HCT116 (cell line): ENCODE measurements at regions not wholly inside any gene's neighbourhood (a gene's known extent, or its start where the extent isn't known, plus 50 kb on each side); places are given as distances from the start of the nearest gene placed in this dataset.

Experiments used
- ATAC-seq: fragments of 200-7000 bp; cut with Tn5 transposase; 2 replicates; pipeline ENCODE4 v1.9.1; 2020; ENCODE audit warnings: mild to moderate bottlenecking, moderate library complexity
- BruUV-seq: library from RNA; stranded (reverse); fragments of 400-500 nt; replicated peaks from 2 replicates; lab custom pipeline; 2021; lab: Mats Ljungman, UMichigan
- CTCF ChIA-PET: fragments of 300-600 bp; sonication (Branson Sonifier 250); formaldehyde crosslinking; loops from one replicate; lab custom pipeline; 2021; ENCODE audit warnings: antibody characterized with exemption; lab: Charles Lee
- POLR2A ChIA-PET: fragments of 300-600, 350-600 bp; sonication (Branson Sonifier 250); formaldehyde crosslinking; loops from one replicate; lab custom pipeline; 2021; ENCODE audit warnings: antibody characterized with exemption; lab: Charles Lee
- RAD21 ChIA-PET, 2 experiments: fragments of 300-600 bp; sonication (Branson Sonifier 250); formaldehyde crosslinking; loops; one replicate each; lab custom pipeline; 2023; ENCODE audit warnings: low total read pairs in 2 of 2; ENCODE audit not compliant: uncharacterized antibody in 2 of 2, unreplicated experiment in 2 of 2, low non-redundant PET in 1 of 2; lab: Charles Lee
- DNase-seq: peaks from one replicate; pipeline ENCODE4 v3.0.0-alpha.2; 2010; ENCODE audit warnings: low read depth, low spot score
- H2AFZ ChIP-seq: fragments of 200-600 bp; shearing (Covaris generic), sonication (generic); 2 replicates; pipeline ENCODE4 v1.6.1; 2017; ENCODE audit warnings: low read depth, mixed run types, mixed read lengths, antibody characterized with exemption, low read length; ENCODE audit not compliant: poor library complexity, severe bottlenecking
- H3K27ac ChIP-seq: 2 replicates; pipeline ENCODE4 v1.5.1; 2012; ENCODE audit warnings: low read depth, low read length
- H3K27me3 ChIP-seq: fragments of 200-600 bp; sonication (generic); 2 replicates; pipeline ENCODE4 v1.6.1; 2016; ENCODE audit warnings: mixed run types, low read length, mixed read lengths; ENCODE audit not compliant: insufficient read depth
- H3K36me3 ChIP-seq, 2 experiments: fragments of 200-500 bp in 1 of 2; fragments of 200-600 bp in 1 of 2; sonication (Bioruptor generic) in 1 of 2; sonication (generic) in 1 of 2; 2 replicates each; pipeline versions ENCODE4 v1.5.1 to v1.6.1; 2014 to 2016; ENCODE audit warnings: low read length in 2 of 2, inconsistent platforms in 1 of 2, mixed read lengths in 1 of 2, mixed run types in 1 of 2; ENCODE audit not compliant: insufficient read depth in 2 of 2, control insufficient read depth in 1 of 2
- H3K4me1 ChIP-seq, 2 experiments: fragments of 200-600 bp in 1 of 2; sonication (generic) in 1 of 2; 2 replicates each; pipeline versions ENCODE4 v1.5.1 to v1.6.1; 2012 to 2017; ENCODE audit warnings: low read length in 2 of 2, inconsistent platforms in 1 of 2, mild to moderate bottlenecking in 1 of 2, mixed read lengths in 1 of 2, mixed run types in 1 of 2, moderate library complexity in 1 of 2; ENCODE audit not compliant: insufficient read depth in 2 of 2, control insufficient read depth in 1 of 2
- H3K4me2 ChIP-seq: fragments of 200-600 bp; sonication (generic); 2 replicates; pipeline ENCODE4 v1.6.1; 2017; ENCODE audit warnings: mixed run types, low read length, mixed read lengths
- H3K4me3 ChIP-seq, 2 experiments: fragments of 200-600 bp in 1 of 2; sonication (generic) in 1 of 2; replicated peaks in 1 of 2; 2 replicates each; pipeline ENCODE4 v1.5.1; 2011 to 2016; ENCODE audit warnings: low read length in 2 of 2, control low read depth in 1 of 2, low read depth in 1 of 2, mild to moderate bottlenecking in 1 of 2, mixed read lengths in 1 of 2, mixed run types in 1 of 2
- H3K79me2 ChIP-seq: fragments of 200-600 bp; sonication (generic); 2 replicates; pipeline ENCODE4 v1.6.1; 2017; ENCODE audit warnings: mild to moderate bottlenecking, mixed run types, low read length, moderate library complexity, mixed read lengths; ENCODE audit not compliant: insufficient read depth
- H3K9ac ChIP-seq: fragments of 200-600 bp; sonication (generic); 2 replicates; pipeline ENCODE4 v1.6.1; 2016; ENCODE audit warnings: low read length, mixed read lengths
- H3K9me2 ChIP-seq: fragments of 200-600 bp; sonication (generic), shearing (Covaris generic); 2 replicates; pipeline ENCODE4 v1.6.1; 2017; ENCODE audit warnings: mixed run types, mild to moderate bottlenecking, moderate library complexity; ENCODE audit not compliant: insufficient read depth
- H3K9me3 ChIP-seq, 2 experiments: fragments of 200-500 bp in 1 of 2; fragments of 200-600 bp in 1 of 2; sonication (Bioruptor generic) in 1 of 2; sonication (generic) in 1 of 2; 2 replicates each; pipeline ENCODE4 v1.6.1; 2014 to 2017; ENCODE audit warnings: low read length in 2 of 2, mixed read lengths in 2 of 2, inconsistent platforms in 1 of 2, low read depth in 1 of 2, mild to moderate bottlenecking in 1 of 2, mixed run types in 1 of 2, moderate library complexity in 1 of 2; ENCODE audit not compliant: control insufficient read depth in 1 of 2, insufficient read depth in 1 of 2
- H4K20me1 ChIP-seq: fragments of 200-600 bp; sonication (generic), shearing (Covaris generic); 2 replicates; pipeline ENCODE4 v1.6.1; 2017; ENCODE audit warnings: mixed run types, mild to moderate bottlenecking, moderate library complexity; ENCODE audit not compliant: insufficient read depth
- EGR1 ChIP-seq: IDR thresholded peaks from 2 replicates; pipeline ENCODE4 v1.6.1; 2012; ENCODE audit warnings: low read depth
- FOSL1 ChIP-seq: IDR thresholded peaks from 2 replicates; pipeline ENCODE4 v1.6.1; 2012; ENCODE audit warnings: low read depth
- POLR2A ChIP-seq: IDR thresholded peaks from 2 replicates; pipeline ENCODE4 v1.7.0; 2011; ENCODE audit warnings: borderline replicate concordance; ENCODE audit not compliant: insufficient read depth, insufficient read length; ENCODE audit errors: extremely low read depth
- POLR2AphosphoS5 ChIP-seq: IDR thresholded peaks from 2 replicates; pipeline ENCODE4 v1.6.1; 2011; ENCODE audit warnings: mild to moderate bottlenecking, low read depth, low read length, moderate library complexity
- SIN3A ChIP-seq: IDR thresholded peaks from 2 replicates; pipeline ENCODE4 v1.6.1; 2012; ENCODE audit warnings: low read depth
- SP1 ChIP-seq: IDR thresholded peaks from 2 replicates; pipeline ENCODE4 v1.6.1; 2012; ENCODE audit warnings: low read depth
- YY1 ChIP-seq: IDR thresholded peaks from 2 replicates; pipeline ENCODE4 v1.6.1; 2011; ENCODE audit warnings: low read length, low read depth, moderate library complexity, mild to moderate bottlenecking; ENCODE audit not compliant: insufficient replicate concordance; ENCODE audit errors: extremely low read depth
- intact Hi-C: fragments of 100-400 bp; cut with micrococcal nuclease; formaldehyde crosslinking; loops from 2 replicates; pipeline ENCODE4 v1.10.0; 2022
- TF ChIP-seq, protein P1 (sequence below): IDR thresholded peaks from 2 replicates; pipeline ENCODE4 v1.6.1; 2011; ENCODE audit warnings: mild to moderate bottlenecking, low read length, moderate library complexity; ENCODE audit not compliant: insufficient replicate concordance; ENCODE audit errors: extremely low read depth
- TF ChIP-seq, protein P2 (sequence below): IDR thresholded peaks from 2 replicates; pipeline ENCODE4 v1.6.1; 2012
- TF ChIP-seq, protein P3 (sequence below), 3 experiments: fragments of 200-600 bp in 1 of 3; sonication (generic) in 1 of 3; IDR thresholded peaks in 2 of 3; conservative IDR thresholded peaks in 1 of 3; 2 replicates each; pipeline ENCODE4 v1.5.1; 2012 to 2017; ENCODE audit warnings: low read depth in 2 of 3, low read length in 2 of 3, antibody characterized with exemption in 1 of 3, borderline replicate concordance in 1 of 3, control low read depth in 1 of 3, mild to moderate bottlenecking in 1 of 3, mixed read lengths in 1 of 3, mixed run types in 1 of 3, moderate library complexity in 1 of 3; ENCODE audit not compliant: insufficient read depth in 1 of 3

DNA sequence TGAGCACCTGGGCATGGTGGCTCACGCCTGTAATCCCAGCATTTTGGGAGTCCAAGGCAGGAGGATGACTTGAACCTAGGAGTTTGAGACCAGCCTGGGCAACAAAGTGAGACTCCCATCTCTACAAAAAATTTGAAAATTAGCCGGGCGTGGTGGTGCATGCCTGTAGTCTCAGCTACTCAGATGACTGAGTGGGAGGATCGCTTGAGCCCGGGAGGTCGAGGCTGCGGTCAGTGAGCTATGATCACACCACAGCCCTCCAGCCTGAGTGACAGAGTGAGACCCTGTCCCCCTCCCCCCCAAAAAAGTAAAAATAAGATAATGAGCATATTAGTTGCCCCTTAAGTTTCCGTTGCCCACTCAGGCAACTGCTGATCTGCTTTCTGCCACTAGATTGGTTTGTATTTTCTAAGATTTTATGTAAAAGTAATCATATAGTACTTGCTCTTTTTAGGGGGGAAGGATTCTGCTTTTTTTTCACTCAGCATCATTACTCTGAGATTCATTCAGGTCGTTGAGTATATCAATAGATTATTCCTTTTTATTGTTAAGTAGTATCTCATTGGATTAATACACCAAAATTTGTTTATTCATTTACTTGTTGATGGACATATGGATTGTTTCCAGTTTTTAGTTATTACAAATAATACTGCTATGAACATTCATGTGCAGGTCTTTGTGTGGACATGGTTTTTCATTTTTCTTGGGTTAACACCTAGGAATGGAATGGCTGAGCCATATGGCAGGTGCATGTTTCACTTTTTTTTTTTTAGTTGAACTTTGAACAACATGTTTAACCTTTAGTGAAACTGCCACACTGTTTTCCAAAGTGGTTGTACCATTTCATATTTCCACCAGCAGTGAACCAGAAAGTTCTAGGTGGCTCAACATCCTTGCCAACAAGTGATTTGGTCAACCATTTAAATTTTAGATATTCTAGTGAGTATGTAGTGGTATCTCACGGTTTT, 75.0 kb upstream of the SPRED2 start:
- Histone ChIP-seq H3K4me2 (no peak overlapping the region), H3K36me3 (no peaks in the 10 kb centered on the region), H3K4me1 (no peaks in the 10 kb centered on the region), H3K79me2 (no peaks in the 10 kb centered on the region), H2AFZ (no peak overlapping the region), H3K4me3 (no peak overlapping the region), H4K20me1 (no peaks in the 10 kb centered on the region), H3K27ac (no peak overlapping the region), H3K27me3 (no peaks in the 10 kb centered on the region), H3K9me2 (no peaks in the 10 kb centered on the region), H3K9ac (no peak overlapping the region), H3K9me3 (no peaks in the 10 kb centered on the region)
- no TSS peak for BruUV-seq
- DNase-seq, result no peak
- CTCF ChIA-PET, result no interaction called here
- RAD21 ChIA-PET, result no interaction called here
- no peak for ATAC-seq
- TF ChIP-seq POLR2AphosphoS5 (no peak), POLR2A (no peak), FOSL1 (no peak), SP1 (no peak), SIN3A (no peak), EGR1 (no peak), YY1 (no peak)
- TF ChIP-seq, protein P1, sequence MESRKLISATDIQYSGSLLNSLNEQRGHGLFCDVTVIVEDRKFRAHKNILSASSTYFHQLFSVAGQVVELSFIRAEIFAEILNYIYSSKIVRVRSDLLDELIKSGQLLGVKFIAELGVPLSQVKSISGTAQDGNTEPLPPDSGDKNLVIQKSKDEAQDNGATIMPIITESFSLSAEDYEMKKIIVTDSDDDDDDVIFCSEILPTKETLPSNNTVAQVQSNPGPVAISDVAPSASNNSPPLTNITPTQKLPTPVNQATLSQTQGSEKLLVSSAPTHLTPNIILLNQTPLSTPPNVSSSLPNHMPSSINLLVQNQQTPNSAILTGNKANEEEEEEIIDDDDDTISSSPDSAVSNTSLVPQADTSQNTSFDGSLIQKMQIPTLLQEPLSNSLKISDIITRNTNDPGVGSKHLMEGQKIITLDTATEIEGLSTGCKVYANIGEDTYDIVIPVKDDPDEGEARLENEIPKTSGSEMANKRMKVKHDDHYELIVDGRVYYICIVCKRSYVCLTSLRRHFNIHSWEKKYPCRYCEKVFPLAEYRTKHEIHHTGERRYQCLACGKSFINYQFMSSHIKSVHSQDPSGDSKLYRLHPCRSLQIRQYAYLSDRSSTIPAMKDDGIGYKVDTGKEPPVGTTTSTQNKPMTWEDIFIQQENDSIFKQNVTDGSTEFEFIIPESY, result no peak
- TF ChIP-seq, protein P2, sequence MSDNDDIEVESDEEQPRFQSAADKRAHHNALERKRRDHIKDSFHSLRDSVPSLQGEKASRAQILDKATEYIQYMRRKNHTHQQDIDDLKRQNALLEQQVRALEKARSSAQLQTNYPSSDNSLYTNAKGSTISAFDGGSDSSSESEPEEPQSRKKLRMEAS, result no peak
- TF ChIP-seq, protein P3, sequence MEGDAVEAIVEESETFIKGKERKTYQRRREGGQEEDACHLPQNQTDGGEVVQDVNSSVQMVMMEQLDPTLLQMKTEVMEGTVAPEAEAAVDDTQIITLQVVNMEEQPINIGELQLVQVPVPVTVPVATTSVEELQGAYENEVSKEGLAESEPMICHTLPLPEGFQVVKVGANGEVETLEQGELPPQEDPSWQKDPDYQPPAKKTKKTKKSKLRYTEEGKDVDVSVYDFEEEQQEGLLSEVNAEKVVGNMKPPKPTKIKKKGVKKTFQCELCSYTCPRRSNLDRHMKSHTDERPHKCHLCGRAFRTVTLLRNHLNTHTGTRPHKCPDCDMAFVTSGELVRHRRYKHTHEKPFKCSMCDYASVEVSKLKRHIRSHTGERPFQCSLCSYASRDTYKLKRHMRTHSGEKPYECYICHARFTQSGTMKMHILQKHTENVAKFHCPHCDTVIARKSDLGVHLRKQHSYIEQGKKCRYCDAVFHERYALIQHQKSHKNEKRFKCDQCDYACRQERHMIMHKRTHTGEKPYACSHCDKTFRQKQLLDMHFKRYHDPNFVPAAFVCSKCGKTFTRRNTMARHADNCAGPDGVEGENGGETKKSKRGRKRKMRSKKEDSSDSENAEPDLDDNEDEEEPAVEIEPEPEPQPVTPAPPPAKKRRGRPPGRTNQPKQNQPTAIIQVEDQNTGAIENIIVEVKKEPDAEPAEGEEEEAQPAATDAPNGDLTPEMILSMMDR (IDR thresholded peaks at IDR 0.05 in 2 of 3, conservative IDR thresholded peaks at IDR 0.05 in 1 of 3; ENCODE audit: borderline replicate concordance in 1 of 3, insufficient read depth in 1 of 3, low read depth in 2 of 3, low read length in 2 of 3), result no peak
- intact Hi-C loops, result no loop called here
- POLR2A ChIA-PET, result no interaction called here
